Medulla oblongata (tissue), 1 donor: ENCODE measurements at regions not wholly inside any gene's neighbourhood (a gene's known extent, or its start where the extent isn't known, plus 50 kb on each side); places are given as distances from the start of the nearest gene placed in this dataset.
A peak's percentile ranks its signal among the peaks of the same experiment; 100 is the strongest.
"Not testable (repeated sequence)": the region's sequence is repeated elsewhere in the genome, so short reads cannot be mapped to it uniquely, and the experiment has no call there.

Experiments used
- DNase-seq: peaks from one replicate; pipeline ENCODE4 v3.0.0-alpha.2; 2015; ENCODE audit errors: extremely low spot score

DNA sequence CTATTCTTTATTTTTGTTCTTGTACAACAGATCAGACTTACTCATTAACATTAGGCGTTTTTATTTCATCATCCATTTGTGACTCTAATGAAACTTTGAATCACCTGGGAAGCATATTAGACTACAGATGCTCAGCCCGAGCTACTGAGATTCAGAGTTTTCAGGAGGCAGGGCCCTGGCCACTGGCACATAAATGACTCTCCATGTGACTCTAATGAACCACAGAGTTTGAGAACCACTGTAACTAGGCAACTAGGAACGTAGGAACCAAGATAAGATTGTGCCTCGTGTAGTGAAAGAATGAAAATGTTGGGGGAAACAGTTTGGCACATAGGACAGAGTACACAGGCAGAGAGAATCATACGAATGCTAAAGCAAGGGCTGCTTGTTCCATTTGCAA lies 405.9 kb upstream of the BTBD3 start:
- no peak for DNase-seq

DNA sequence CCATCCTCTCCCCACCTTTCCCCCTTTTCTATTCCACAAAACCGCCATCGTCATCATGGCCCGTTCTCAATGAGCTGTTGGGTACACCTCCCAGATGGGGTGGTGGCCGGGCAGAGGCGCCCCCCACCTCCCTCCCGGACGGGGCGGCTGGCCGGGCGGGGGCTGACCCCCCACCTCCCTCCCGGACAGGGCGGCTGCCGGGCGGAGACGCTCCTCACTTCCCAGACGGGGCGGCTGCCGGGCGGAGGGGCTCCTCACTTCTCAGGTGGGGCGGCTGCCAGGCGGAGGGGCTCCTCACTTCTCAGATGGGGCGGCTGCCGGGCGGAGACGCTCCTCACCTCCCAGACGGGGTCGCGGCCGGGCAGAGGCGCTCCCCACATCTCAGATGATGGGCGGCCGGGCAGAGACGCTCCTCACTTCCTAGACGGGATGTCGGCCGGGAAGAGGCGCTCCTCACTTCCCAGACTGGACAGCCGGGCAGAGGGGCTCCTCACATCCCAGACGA lies 404.4 kb upstream of the BTBD3 start:
- not testable (repeated sequence) for DNase-seq

DNA sequence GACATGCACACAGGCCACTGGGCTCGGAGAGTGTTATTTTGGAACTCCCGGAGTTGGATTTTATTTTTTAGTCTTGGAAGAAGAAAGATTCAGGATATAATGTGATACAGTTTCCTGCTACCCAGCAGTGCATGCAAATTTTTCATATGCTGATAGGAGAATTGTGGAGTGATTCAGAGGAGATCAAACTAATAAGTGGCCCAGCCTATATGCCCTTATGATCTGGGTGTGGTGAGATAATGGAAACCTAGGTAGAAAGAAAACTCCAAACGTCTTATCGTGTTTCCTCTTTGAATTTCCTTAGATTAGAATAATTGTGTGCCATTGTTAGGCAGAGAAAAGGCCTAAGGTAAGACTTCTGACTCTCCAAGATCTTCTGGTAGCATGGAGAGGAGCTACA lies 401.2 kb upstream of the BTBD3 start:
- no peak for DNase-seq

DNA sequence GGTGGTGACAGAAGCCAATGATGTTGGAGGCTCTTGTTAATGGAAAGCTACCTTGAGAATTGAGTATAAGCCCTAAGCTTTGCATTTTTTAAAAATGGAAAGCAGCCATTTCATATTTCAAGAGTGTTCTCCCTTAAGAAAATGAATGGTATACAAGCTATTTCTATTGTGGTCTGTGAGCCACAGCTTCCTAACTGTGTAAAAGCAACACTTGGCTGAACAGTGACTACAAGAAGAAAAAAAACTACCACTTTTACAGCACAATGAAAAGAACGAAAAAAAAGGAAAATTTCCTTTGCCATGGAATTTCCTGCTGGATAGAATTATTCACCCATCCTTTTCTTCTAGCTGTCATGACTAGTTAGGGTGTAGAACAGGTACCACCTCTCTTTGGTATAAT lies 397.1 kb upstream of the BTBD3 start:
- no peak for DNase-seq

DNA sequence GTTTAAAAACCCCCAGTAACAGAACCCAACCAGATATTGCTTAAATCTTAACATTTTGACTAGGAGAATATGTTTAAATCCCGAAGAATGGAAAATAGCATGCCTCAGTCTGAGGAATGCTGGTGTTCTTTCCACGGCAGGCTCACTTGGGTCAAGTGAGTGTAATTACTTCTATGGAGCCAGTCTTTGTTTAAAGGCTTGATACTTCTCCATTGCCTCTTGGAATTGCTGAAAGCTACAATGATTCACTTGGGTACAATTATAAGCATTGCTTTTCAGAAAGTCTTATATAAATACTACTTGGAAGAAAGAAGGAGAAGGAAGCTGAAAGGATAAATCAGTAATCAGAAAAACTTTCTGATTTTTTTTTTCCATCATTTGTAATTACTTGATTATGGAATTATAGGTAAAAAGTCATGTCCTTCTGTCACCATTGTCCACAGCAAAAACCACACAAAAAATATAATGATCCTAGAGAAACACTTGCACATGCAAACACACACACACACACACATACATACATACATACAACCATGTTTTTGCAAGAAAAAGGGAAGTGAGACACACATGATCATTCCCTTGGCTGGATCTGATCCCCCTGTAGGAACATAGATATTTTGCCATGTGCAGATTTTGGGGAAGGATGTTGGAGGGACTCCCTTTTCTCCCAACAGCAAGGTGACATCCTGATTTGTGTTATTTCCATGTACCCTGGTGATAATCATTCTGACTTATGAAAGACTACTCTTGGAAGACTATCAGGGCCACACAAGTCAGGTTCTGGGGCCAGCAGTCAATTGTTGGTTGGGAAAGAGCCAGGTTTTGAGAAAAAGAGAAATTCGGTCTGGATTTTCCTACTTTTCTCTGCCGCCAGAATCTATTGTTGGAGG lies 396.0 kb upstream of the BTBD3 start:
- no peak for DNase-seq

DNA sequence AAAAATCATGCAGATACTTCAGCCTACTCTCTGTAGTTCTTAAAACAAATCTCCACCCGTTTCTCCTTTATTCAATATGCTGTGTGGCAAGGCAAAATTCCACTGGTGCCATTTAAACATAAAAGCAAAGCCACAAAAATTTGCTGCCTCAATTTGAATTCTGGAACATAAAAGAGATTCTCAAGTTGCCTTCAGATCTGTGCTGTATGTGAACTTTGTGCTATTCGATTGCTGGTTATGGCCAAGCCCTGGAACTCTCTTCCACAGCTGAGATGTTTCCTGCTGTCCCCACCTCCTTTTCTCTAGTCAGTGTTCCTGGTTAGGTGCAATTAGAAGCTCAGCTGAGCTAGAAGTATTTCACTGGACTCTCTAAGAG lies 395.3 kb upstream of the BTBD3 start:
- DNase-seq: no peak

DNA sequence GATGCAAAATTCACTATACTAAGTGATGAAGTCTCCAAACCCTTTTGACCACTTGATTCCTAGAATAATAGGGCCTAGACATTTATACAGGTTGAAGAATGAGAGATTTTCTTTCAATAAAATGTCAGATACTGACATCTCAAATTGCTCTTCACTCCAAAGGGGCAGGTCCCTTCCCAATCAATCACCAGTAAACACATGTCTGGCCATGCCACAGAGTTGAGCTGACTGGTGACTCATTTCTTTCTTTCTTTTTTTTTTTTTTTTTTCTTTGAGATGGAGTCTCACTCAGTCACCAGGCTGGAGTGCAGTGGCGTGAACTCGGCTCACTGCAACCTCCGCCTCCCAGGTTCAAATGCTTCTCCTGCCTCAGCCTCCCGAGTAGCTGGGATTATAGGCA lies 388.6 kb upstream of the BTBD3 start:
- DNase-seq: no peak

DNA sequence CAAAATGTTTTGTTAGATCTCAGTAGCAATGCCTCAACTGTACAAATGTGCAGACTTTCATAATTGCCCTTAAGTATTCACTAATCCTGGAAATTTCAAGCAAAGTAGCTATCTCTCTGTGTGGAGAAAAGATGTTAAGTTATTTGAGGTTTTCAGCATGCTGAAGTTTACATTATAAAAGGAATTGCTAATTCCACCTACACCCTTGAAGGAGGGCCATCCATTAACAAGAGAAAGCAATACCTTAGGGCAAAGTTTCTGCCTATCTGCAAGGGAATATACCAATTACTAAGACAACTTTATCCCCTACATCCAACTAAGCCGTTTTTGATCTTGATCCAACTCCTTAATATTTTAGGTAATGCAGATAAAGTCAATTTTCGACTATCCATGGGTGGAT lies 380.7 kb upstream of the BTBD3 start:
- DNase-seq: no peak

DNA sequence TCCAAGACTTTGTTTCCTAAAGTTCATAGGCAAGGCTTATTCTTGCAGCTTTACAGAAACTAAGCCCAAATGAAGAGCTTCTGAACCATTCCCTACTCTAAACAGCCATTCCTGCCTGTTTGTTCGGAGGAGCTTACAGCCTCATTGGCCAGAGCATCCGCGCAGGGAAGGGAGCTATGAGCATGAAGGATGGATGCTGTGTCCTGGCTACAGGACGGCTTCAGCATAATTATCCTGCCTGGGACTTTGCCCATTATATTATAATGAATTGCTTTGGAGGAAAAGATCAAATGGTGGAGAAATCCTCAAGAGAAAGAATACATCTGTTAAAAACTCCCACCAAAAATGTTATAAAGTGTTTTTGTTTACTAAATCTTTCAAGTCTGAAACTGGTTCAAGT lies 378.2 kb upstream of the BTBD3 start:
- DNase-seq: no peak

DNA sequence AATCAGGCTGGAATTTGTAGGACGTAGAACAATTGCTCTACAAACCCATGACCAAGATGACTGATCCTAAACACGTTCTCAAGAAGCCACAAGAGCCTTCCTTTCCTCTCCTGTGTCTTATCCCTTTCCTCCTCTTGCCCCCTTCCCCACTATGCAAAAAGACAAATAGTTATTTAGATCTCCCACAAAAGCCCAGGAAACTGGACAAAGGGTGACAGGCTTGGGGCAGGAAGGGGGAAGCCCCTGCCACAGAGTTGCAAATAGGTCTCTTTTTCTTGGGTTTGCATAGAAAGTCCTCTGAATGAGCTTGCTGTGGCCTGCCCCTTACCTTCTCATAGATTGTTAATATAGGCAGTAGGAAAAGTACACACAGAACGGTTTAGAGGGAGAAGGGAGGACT lies 377.1 kb upstream of the BTBD3 start:
- no peak for DNase-seq

DNA sequence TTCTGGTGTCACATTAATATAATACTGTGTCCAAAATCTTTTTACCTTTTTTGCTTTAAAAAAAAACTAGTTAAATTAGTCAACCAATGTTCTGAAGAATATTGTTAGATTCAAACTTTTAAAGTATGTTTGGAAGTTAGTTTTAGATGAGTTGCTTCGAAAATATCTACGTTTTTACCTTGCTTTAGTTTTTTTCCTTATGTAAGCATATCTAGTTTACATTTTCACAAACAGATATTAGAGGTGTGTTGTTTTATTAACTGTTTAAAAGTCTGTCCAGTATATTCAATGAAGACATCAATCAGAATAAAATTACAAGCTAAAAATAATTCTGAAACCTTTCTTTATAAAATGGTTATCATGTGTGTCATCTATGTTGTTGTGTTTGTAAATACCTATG lies 375.0 kb upstream of the BTBD3 start:
- no peak for DNase-seq

DNA sequence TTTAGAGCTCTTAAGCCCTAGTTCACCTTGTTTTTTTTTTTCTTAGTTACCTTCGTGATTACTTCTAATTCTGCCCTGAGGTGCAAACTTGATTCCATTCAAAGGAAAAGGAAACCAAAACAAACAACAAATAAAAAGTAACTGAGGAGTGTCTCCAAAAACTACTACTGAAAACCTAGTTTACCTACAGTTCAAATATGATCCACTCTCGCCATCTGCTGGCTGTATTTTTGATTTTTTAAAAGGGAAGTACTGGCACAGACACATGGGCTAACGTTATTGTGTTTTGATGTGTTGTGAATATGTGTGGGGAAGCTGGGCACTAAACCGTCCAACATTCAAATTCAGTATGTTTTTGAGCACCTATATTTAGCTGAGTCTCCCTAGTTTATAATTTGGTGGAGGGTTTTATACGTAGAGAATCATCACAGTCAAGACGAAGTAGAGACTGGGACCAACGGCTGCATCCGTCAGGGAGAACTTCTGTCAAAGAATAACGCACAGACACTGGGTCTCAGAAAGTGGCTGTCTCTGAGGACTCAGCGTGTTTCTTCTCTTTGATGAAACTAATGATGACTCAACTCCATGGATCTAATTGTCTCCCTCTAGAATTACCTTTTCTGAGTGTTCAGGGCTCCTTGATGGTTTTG lies 373.5 kb upstream of the BTBD3 start:
- peak; percentile 83 for DNase-seq

DNA sequence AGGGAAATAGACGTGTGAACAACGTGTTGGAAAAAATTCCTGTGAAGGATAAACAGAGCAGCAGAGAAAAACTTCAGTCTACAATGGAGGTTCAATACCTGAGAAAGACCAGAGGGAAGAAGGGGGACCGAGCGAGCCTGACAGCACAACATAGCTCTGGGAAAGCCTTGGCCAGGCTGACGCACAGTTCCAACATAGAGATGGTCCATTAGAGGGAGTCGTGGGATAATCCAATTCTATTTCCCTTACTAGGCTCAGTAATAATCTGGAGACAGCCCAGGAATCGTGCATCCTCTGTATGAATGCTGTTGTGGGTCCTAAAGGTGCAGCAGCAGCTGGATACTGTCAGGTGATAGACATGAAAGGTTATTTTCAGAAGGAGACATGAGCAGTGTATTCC lies 370.8 kb upstream of the BTBD3 start:
- no peak for DNase-seq

DNA sequence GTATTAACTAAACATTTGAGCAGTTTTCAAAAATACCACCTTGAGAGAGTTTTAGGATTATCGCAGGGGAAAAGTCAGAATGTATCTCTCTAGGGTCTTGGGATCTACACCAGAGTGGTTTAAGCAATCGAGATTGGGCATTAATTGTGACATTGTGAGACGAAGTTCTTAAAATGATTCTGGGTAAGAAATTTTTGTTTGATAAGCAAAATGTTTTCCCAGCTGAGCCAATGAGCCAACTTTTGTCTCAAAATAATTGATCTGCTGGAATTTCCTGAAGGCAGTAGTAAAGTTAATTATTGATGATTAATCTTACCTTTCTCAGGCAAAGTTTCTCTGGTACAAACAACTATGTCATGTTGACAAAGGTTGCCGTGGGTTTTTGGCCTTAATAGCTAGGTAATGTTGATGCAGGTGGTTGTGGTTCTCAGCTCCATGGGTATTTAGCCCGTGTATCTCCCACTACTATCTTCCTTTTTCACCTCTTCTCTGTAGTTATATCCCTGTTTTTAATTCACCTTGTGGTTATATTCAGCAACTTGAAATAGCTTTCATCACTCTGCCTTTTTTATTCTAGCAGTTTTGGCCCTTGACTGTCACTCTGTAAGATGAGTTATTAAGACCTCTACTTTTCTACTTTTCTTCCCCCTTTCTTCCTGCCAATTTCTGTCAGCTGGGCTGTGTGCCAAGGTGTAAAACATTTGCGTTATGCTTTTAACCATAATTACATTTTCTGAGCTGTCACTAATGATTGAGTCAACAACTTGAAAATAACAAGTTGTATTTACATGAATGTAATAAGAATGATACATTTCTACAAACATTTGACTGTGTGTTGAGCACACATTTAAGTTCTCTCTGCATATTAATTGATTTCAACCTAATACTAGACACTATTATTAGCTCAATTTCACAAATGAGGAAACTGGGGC lies 368.3 kb upstream of the BTBD3 start:
- no peak for DNase-seq

DNA sequence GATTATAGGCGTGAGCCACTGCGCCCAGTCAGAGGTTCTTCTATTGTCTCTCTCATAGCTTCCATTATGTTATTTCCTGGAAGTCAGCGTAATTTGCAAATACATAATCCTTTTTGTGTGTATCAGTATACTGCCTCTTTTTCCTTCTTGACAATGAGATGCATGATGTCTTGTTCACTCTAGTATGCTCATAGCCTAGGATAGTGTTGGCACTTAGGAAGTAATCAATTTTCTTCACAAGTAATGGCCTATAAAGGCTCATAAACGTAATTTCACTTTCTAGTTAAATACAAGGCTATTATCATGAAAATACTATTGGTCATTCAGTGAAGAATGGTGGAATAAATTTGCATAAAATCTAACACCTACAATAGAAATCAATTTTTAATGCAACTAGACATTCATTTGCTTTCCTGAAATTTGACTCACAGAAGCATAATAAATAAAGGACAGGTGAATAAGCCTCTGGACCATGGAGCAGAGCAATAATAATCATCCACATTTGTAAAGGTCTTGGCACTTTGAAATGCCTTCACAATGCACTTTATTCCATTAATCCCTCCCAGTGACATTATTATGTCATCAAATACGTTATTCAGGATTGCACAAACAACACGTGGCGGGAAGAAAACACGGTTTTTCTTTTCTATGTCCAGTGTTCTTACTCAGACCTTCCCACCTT lies 366.9 kb upstream of the BTBD3 start:
- DNase-seq: no peak

DNA sequence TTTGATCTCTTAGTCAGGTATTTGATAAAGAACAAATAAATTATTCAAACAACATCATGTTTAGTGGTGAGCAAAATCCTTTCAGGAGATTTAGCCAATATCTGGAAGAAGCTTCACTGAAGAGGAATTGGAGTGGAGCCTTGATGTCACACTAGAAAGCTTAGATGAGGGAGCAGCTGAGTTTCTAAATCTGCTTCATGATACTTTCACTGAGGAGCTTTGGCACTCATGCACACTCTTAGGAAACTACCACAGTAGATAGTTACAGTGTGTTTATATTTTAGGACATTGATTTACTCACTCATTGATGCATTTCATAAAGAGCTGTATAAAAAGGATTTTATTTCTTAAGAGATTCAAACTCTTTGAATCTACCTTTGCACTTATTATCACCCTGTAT lies 366.2 kb upstream of the BTBD3 start:
- no peak for DNase-seq

DNA sequence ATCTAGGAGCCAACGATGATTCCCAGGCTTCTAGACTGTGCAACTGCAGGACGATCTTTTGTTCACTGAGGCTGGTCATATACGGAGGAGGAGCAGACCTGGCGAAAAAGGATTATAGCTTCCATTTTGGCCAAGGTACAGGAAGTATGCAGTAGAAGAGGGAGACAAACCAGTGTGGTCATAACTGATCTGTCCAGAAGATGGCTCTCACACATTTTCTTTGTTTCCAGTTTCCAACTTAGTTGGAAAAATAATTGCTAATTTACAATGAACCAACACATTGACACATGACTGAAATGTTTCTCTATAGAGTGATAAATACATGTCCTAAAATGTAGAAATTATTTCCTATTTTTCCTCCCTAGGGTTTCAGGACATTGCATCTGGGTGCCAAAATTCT lies 364.1 kb upstream of the BTBD3 start:
- DNase-seq: peak; percentile 16

DNA sequence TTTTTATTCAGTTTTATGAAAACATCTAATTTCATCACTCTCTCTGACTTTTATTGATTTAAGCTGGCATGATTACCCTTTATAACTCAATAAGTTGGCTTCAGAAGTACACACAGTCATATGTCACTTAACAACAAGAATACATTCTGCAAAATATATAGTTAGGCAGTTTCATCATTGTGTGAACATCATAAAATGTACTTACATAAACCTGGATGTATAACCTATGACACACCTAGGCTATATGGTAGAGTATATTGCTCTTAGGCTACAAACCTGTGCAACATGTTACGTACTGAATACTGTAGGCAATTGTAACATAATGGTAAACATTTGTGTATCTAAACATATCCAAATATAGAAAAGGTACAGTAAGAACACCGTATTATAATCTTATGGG lies 362.2 kb upstream of the BTBD3 start:
- no peak for DNase-seq

DNA sequence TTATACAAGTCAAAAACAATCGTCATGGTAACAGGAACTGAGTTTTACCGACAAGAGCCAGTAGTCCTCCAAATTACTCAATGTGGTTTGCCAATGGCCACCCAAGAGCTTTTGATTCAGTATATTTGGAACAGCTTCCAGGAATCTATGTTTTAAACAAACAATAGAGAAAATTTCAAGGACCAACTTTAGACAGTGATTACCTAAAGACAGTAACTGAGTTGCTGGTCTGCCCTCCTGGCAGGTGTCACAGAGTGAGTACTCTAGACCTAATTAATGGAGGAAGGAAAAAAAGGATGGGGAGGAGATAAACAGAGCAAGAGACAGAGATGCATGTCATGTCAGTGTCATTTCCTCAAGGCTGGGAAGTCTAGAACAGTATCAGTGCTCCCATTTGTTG lies 361.3 kb upstream of the BTBD3 start:
- DNase-seq: no peak

DNA sequence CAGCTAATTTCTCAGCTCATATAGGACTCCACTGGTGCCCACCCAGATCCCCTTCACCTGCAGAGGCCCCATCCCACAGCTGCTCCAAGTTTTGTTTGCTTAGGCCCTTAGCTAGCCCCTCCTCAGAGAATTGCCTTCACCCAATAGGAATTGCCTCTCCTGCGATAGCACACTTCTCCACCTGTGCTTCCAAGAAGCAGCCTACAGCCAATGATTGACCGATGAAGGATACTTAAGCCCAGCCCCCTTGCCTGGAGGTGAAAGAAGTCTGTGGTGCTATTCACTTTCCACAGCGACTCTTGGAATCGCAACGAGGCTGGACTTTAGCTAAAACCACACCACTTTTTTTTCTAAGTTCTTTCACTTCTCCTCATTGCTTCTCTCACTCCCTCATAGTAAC lies 353.2 kb upstream of the BTBD3 start:
- no peak for DNase-seq

DNA sequence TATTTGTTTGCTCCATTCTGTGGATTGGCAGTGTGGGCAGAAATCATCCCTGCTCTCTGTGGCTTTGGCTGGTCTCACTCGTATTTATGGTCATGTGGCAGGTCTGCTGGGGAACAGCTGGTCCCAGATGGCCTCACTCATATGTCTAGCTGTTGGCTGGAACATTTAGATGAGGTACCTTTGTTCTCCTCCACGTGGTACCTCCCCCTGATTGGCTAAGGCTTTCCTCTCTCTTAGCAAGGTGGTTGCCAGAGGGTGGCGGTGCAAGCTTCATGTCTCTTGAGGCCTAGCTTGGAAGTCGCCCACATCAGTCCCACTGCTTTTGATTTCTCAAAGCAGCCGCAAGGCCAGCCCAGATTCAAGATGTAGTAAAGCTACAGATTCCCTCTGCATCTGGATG lies 348.5 kb upstream of the BTBD3 start:
- no peak for DNase-seq

DNA sequence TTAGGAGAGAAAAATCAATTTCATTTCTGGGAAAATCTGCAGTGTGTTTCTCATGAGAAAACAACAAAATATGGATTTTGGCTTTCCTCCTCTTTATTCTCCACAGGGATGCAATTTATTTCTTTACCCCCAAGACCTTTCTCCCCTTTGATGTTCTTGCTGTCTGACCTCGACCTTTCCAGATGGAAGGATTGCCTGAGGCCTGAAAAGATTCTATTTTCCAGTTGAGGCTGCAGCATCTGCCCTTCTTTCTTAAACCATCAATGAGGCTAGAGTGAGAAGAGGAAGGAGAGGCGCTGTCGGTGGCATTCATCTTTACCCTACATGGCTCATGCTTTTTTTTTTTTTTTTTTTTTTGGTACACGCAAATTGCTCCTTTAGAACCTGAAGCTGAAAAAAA lies 344.2 kb upstream of the BTBD3 start:
- DNase-seq: no peak
